ENCODE measurements at regions not wholly inside any gene's neighbourhood (a gene's known extent, or its start where the extent isn't known, plus 50 kb on each side); places are given as distances from the start of the nearest gene placed in this dataset.

DNA sequence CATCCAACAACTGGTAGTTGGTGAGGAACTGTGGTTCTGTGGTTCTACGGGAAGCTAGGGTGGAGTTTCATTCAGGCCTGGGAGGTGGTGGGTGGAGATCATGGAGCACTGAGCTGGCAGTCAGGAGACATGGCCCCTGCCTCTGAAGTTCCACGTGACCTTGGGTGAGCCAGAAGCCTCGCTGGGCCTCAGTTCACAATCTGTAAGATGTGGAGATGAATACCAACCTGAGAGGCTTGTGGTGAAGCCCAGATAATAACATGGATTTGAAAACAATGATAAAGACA is 177.9 kb downstream of the MACROH2A1 start (continued):
- TF ChIP-seq NBN (IDR thresholded peaks at IDR 0.05) = no peak
- no peak for TF ChIP-seq CEBPB (IDR thresholded peaks at IDR 0.05; ENCODE audit: borderline replicate concordance in 1 of 2, low read depth in 2 of 2, low read length in 2 of 2)
- TF ChIP-seq STAT3 (IDR thresholded peaks at IDR 0.05; ENCODE audit: low read depth, low read length) = no peak
- TF ChIP-seq, protein P1, sequence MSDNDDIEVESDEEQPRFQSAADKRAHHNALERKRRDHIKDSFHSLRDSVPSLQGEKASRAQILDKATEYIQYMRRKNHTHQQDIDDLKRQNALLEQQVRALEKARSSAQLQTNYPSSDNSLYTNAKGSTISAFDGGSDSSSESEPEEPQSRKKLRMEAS (IDR thresholded peaks at IDR 0.05; ENCODE audit: low read depth, low read length) = no peak
- TF ChIP-seq, protein P2, sequence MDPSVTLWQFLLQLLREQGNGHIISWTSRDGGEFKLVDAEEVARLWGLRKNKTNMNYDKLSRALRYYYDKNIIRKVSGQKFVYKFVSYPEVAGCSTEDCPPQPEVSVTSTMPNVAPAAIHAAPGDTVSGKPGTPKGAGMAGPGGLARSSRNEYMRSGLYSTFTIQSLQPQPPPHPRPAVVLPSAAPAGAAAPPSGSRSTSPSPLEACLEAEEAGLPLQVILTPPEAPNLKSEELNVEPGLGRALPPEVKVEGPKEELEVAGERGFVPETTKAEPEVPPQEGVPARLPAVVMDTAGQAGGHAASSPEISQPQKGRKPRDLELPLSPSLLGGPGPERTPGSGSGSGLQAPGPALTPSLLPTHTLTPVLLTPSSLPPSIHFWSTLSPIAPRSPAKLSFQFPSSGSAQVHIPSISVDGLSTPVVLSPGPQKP (IDR thresholded peaks at IDR 0.05; ENCODE audit: low read depth, low read length) = no peak
- TF ChIP-seq CBX5 (IDR thresholded peaks at IDR 0.05; ENCODE audit: low read depth) = no peak
- TF ChIP-seq, protein P3, sequence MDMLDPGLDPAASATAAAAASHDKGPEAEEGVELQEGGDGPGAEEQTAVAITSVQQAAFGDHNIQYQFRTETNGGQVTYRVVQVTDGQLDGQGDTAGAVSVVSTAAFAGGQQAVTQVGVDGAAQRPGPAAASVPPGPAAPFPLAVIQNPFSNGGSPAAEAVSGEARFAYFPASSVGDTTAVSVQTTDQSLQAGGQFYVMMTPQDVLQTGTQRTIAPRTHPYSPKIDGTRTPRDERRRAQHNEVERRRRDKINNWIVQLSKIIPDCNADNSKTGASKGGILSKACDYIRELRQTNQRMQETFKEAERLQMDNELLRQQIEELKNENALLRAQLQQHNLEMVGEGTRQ (IDR thresholded peaks at IDR 0.05; ENCODE audit: borderline replicate concordance, low read depth, low read length) = no peak
- TF ChIP-seq STAT1 (conservative IDR thresholded peaks at IDR 0.05) = no peak
- TF ChIP-seq SRF (IDR thresholded peaks at IDR 0.05; ENCODE audit: low read depth in 2 of 2, low read length in 2 of 2) = no peak
- TF ChIP-seq ETV6 (conservative IDR thresholded peaks at IDR 0.05 in 1 of 2, IDR thresholded peaks at IDR 0.05 in 1 of 2; ENCODE audit: borderline replicate concordance in 1 of 2, low read depth in 1 of 2) = no peak

DNA sequence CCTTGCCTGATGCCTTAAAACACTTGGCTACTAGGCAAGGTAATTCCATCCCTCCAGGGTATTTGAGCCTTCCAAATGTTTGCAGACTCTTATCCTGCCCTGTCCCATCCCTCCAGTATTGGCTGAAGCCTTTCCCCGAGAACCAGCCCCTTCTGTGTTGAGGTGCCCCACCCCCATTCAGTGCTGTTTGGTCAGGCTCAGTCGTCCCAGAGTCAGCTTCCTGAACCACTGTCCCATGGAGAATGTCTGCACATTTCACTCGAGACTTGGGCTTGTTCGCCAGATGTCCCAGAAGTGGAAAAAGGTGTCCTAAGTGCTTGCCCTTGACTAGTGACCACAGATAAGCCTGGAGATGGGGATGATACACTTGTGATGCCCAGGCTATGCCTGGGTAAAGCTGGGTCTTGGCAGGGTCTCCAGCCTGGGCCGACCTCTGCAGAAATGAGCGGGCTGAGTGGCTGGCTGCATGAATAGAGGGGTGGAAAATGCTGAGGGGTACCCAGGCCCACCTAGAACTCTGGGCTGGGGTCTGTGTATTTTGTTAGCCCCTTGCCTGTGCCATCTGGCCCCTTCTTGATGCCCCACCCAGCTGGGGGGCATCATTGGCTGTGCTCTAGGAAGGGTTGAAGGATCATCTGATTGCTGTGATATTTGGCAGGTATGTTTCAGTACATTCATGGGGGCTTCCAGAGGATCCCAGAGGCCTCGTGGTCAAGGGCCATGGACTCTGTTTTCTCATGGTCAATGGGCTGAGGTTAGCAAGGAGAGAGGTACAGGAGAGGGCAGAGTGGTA is 178.4 kb downstream of the MACROH2A1 start:
- WGBS (ENCODE audit: insufficient coverage, insufficient replicate concordance, low lambda C conversion rate, missing lambda C conversion rate) = 14% methylated on average over 7 of the region's 7 CpGs
- no peak overlapping the region for H2AFZ ChIP-seq (ENCODE audit: control insufficient read depth, low read depth, low read length)
- ChIA-PET RAD21 (ENCODE audit: unreplicated experiment) (no interaction called here), POLR2A (no interaction called here), CTCF (interaction anchor here (1.3 kb wide), 1 partner anchor 16 kb away, joined by 5 read pairs; no protein-coding TSS in a partner anchor), SMC1A (ENCODE audit: uncharacterized antibody, unreplicated experiment) (no interaction called here)
- in situ Hi-C loops (cut with MboI) = no loop called here
- intact Hi-C loops (cut with micrococcal nuclease; ENCODE audit: unreplicated experiment) = no loop called here
- no peak for DNase-seq (ENCODE audit: low read depth, low spot score)
- ATAC-seq = no peak
- no peak overlapping the region for H3K4me2 ChIP-seq (ENCODE audit: control insufficient read depth, insufficient read depth)
- BruUV-seq (replicated peaks) = no TSS peak
- FAIRE-seq = no peak
- no peaks in the 10 kb centered on the region for H3K36me3 ChIP-seq (ENCODE audit: control insufficient read depth in 2 of 2, insufficient read depth in 2 of 2, low read length in 1 of 2)
- H3K9ac ChIP-seq (ENCODE audit: control insufficient read depth, insufficient read depth, low read length) = no peak overlapping the region
- peaks cover 0 to 9% of the 10 kb centered on the region in 2 experiments; a peak in 3 of 4 replicates for H3K27me3 ChIP-seq (replicated peaks in 1 of 2; ENCODE audit: control insufficient read depth in 2 of 2, insufficient read depth in 2 of 2, low read length in 1 of 2)
- no peaks in the 10 kb centered on the region for H3K79me2 ChIP-seq (ENCODE audit: control insufficient read depth, insufficient read depth, low read length)
- no peaks in the 10 kb centered on the region for H3K4me1 ChIP-seq (ENCODE audit: control insufficient read depth, insufficient read depth, low read length)
- H3K4me3 ChIP-seq = no peak overlapping the region
- no peaks in the 10 kb centered on the region for H3K9me3 ChIP-seq (replicated peaks; ENCODE audit: control insufficient read depth, insufficient read depth, low read length)
- H4K20me1 ChIP-seq (ENCODE audit: control insufficient read depth, insufficient read depth) = no peaks in the 10 kb centered on the region
- H3K27ac ChIP-seq (ENCODE audit: control insufficient read depth, insufficient read depth) = no peak overlapping the region
- TF ChIP-seq NFXL1 (IDR thresholded peaks at IDR 0.05; ENCODE audit: borderline replicate concordance) (no peak), IKZF1 (conservative IDR thresholded peaks at IDR 0.05) (no peak), IKZF2 (IDR thresholded peaks at IDR 0.05) (no peak), BHLHE40 (IDR thresholded peaks at IDR 0.05; ENCODE audit: borderline replicate concordance in 1 of 2, low read depth in 2 of 2, low read length in 1 of 2) (no peak)
- TF ChIP-seq, protein P4, sequence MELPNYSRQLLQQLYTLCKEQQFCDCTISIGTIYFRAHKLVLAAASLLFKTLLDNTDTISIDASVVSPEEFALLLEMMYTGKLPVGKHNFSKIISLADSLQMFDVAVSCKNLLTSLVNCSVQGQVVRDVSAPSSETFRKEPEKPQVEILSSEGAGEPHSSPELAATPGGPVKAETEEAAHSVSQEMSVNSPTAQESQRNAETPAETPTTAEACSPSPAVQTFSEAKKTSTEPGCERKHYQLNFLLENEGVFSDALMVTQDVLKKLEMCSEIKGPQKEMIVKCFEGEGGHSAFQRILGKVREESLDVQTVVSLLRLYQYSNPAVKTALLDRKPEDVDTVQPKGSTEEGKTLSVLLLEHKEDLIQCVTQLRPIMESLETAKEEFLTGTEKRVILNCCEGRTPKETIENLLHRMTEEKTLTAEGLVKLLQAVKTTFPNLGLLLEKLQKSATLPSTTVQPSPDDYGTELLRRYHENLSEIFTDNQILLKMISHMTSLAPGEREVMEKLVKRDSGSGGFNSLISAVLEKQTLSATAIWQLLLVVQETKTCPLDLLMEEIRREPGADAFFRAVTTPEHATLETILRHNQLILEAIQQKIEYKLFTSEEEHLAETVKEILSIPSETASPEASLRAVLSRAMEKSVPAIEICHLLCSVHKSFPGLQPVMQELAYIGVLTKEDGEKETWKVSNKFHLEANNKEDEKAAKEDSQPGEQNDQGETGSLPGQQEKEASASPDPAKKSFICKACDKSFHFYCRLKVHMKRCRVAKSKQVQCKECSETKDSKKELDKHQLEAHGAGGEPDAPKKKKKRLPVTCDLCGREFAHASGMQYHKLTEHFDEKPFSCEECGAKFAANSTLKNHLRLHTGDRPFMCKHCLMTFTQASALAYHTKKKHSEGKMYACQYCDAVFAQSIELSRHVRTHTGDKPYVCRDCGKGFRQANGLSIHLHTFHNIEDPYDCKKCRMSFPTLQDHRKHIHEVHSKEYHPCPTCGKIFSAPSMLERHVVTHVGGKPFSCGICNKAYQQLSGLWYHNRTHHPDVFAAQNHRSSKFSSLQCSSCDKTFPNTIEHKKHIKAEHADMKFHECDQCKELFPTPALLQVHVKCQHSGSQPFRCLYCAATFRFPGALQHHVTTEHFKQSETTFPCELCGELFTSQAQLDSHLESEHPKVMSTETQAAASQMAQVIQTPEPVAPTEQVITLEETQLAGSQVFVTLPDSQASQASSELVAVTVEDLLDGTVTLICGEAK (IDR thresholded peaks at IDR 0.05; ENCODE audit: borderline replicate concordance) = no peak
